ENCODE measurements at regions not wholly inside any gene's neighbourhood (a gene's known extent, or its start where the extent isn't known, plus 50 kb on each side); places are given as distances from the start of the nearest gene placed in this dataset.

DNA sequence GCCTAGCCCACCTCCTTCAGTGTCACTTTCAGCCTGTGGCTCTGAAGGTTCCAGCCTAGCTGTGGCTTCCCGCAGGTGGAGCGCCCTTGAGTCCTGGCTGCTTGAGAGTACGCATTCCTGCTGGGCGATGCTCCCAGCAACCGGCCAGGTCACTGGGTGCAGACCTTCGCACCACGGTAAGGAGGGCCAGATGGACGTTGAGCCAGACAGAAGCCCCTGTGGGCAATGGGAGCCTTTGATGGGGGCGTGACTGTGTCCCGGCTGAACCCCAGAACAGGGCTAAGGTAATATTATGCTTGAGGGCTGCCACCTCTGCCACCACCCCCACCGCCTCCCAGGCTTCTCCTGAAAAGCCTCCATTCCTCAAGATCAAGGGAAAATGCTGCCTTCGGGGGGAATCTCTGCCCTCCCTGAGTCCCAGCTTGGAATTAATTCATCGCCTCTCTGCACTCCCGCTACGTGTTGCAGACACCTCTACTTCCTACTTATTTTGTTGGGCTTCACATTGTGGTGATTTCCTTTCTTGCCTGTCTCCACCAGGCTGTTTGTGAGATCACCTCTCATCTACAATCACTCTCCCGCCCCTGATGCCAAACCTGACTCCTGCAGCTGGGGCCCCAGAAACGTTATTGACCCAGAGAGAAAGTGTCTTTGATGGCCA, 144.9 kb upstream of the NECTIN1 start:
- Histone ChIP-seq H3K36me3 (replicated peaks in 1 of 2; ENCODE audit: insufficient read depth in 1 of 2, low read depth in 2 of 2) (no peaks in the 10 kb centered on the region), H3K4me1 (no peaks in the 10 kb centered on the region), H3K4me3 (no peak overlapping the region), H3K27me3 (no peaks in the 10 kb centered on the region), H3K9me3 (no peaks in the 10 kb centered on the region), H3K27ac (no peak overlapping the region)
- whole genome bisulfite sequencing, 2 donors, result 71 to 78% methylated on average over 9 to 17 of the region's 17 CpGs
- no peak for TF ChIP-seq POLR2A (IDR thresholded peaks at IDR 0.05)
- TF ChIP-seq, protein P1, sequence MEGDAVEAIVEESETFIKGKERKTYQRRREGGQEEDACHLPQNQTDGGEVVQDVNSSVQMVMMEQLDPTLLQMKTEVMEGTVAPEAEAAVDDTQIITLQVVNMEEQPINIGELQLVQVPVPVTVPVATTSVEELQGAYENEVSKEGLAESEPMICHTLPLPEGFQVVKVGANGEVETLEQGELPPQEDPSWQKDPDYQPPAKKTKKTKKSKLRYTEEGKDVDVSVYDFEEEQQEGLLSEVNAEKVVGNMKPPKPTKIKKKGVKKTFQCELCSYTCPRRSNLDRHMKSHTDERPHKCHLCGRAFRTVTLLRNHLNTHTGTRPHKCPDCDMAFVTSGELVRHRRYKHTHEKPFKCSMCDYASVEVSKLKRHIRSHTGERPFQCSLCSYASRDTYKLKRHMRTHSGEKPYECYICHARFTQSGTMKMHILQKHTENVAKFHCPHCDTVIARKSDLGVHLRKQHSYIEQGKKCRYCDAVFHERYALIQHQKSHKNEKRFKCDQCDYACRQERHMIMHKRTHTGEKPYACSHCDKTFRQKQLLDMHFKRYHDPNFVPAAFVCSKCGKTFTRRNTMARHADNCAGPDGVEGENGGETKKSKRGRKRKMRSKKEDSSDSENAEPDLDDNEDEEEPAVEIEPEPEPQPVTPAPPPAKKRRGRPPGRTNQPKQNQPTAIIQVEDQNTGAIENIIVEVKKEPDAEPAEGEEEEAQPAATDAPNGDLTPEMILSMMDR (IDR thresholded peaks at IDR 0.05), result no peak
- intact Hi-C loops (cut with DNase I), result no loop called here
- no peak for DNase-seq
- ATAC-seq, result no peak

DNA sequence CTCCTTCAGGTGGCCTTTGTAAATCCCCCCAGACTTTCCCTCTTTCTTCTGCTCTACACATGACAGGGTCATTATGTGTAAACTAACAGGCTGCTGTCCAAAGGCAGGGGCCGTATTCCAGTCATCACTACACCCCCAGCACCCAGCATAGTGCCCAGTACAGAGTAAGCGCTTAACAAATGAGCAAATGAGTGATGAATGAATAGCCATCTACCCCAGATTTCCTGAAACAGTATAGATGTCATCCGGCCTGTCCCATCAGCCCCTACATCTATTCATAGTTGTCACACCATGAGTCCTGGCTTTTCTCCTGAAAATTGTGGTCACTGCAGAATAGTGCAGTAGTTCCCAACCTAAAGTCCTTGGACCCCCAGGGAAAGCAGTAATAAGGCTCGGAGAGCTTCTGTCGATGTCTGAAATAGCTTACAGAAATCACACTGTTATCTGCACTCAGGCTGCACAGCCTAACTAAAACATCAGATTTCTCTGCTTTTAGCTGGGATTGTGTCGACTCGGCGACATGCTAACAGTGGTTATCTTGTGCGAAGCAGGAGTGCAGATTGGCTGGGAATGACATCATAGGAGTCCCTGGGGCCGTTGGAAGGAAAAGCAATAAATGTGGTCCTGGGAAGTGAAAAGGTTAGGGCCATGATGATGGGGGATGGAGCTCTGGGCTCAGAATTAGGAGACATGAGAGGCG, 143.8 kb upstream of the NECTIN1 start:
- no peak for ATAC-seq
- 48 to 57% methylated on average over 11 of the region's 11 CpGs for WGBS, 2 donors
- Histone ChIP-seq H3K27ac (no peak overlapping the region), H3K36me3 (replicated peaks in 1 of 2; ENCODE audit: insufficient read depth in 1 of 2, low read depth in 2 of 2) (no peaks in the 10 kb centered on the region), H3K4me1 (no peaks in the 10 kb centered on the region), H3K4me3 (no peak overlapping the region), H3K27me3 (no peaks in the 10 kb centered on the region), H3K9me3 (no peaks in the 10 kb centered on the region)
- DNase-seq, result no peak
- intact Hi-C loops (cut with DNase I), result no loop called here
- no peak for TF ChIP-seq POLR2A (IDR thresholded peaks at IDR 0.05)
- TF ChIP-seq, protein P1 (IDR thresholded peaks at IDR 0.05), result no peak

DNA sequence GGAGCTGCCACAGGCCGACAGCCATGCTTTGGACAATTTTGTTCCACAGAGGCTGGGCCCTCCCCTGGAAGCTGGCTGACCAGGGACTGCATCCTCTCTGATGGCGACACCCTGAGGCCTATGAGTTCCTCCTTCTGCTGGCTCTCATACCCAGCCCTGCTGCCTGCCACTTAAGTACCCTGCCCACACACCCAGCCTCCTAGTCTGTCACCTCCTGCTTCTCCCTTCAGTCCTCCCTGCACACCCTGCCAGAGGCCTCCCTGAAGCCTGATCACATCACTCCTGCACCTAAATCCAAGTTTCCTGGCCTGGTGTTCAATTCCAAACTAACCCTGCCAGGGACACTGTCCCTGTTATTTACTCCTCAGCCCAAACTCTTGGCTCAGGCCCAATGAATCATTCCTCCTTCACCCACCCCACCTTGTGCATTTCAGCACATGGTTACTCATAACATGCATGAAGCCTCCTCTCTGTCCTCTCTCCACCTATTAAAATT, 136.7 kb upstream of the NECTIN1 start:
- DNase-seq (no peak), ATAC-seq (no peak)
- Histone ChIP-seq H3K27ac (no peak overlapping the region), H3K36me3 (replicated peaks in 1 of 2; ENCODE audit: insufficient read depth in 1 of 2, low read depth in 2 of 2) (no peaks in the 10 kb centered on the region), H3K4me3 (no peak overlapping the region), H3K27me3 (no peaks in the 10 kb centered on the region), H3K9me3 (no peaks in the 10 kb centered on the region), H3K4me1 (no peaks in the 10 kb centered on the region)
- 77 to 100% methylated on average over 1 to 2 of the region's 2 CpGs for WGBS, 2 donors
- intact Hi-C loops (cut with DNase I), result no loop called here
- TF ChIP-seq, protein P1 (IDR thresholded peaks at IDR 0.05), result no peak
- no peak for TF ChIP-seq POLR2A (IDR thresholded peaks at IDR 0.05)

DNA sequence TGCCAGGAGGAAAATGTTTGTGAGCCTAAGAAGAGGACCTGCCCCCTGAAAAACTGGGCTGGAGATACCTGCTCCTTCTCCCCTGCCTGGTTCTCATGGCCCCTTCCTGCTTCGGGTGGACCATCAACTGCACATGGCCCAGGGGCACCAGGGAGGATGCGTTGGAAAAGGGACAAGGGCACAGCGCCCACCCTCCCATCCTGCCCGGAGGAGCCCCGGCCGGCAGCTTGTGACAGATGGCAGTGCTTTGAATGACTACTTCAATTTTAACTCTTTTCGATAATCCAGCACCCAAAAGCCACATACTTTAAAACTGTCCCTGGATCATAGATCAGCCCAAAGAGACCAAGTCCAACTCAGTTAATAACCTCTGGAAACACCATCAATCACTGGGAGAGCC, 135.8 kb upstream of the NECTIN1 start:
- H3K4me3 ChIP-seq, result no peak overlapping the region
- no peaks in the 10 kb centered on the region for H3K36me3 ChIP-seq (replicated peaks in 1 of 2; ENCODE audit: insufficient read depth in 1 of 2, low read depth in 2 of 2)
- no peak for ATAC-seq
- H3K9me3 ChIP-seq, result no peaks in the 10 kb centered on the region
- no peak for DNase-seq
- no peak overlapping the region for H3K27ac ChIP-seq
- no peaks in the 10 kb centered on the region for H3K4me1 ChIP-seq
- intact Hi-C loops (cut with DNase I), result no loop called here
- no peak for TF ChIP-seq POLR2A (IDR thresholded peaks at IDR 0.05)
- TF ChIP-seq, protein P1 (IDR thresholded peaks at IDR 0.05), result no peak
- no peaks in the 10 kb centered on the region for H3K27me3 ChIP-seq
- WGBS, 2 donors, result 83 to 85% methylated on average over 7 of the region's 7 CpGs
